CD14-positive monocyte (primary cell): ENCODE measurements at regions not wholly inside any gene's neighbourhood (a gene's known extent, or its start where the extent isn't known, plus 50 kb on each side); places are given as distances from the start of the nearest gene placed in this dataset.

ENCODE experiments used
- DNase-seq, 3 donors: peaks; one replicate each; pipeline ENCODE4 v3.0.0-alpha.2; 2011 to 2022
- H2AFZ ChIP-seq: 2 replicates; pipeline ENCODE4 v1.6.0; 2012; ENCODE audit warnings: mild to moderate bottlenecking, low read depth, low read length, inconsistent platforms; ENCODE audit not compliant: insufficient read depth, poor library complexity, severe bottlenecking
- H3K27ac ChIP-seq, 2 donors: 1 replicate in 1 of 2; 2 replicates in 1 of 2; pipeline ENCODE4 v1.5.1; 2012 to 2013; ENCODE audit warnings: low read length in 2 of 2, control low read depth in 1 of 2, inconsistent platforms in 1 of 2, low read depth in 1 of 2, mild to moderate bottlenecking in 1 of 2
- H3K27me3 ChIP-seq, 2 donors: one replicate each; pipeline versions ENCODE4 v1.6.0 to v1.6.1; 2011 to 2013; ENCODE audit warnings: low read length in 2 of 2; ENCODE audit not compliant: control insufficient read depth in 2 of 2, insufficient read depth in 2 of 2
- H3K36me3 ChIP-seq, 2 donors: replicated peaks in 1 of 2; 1 replicate in 1 of 2; 2 replicates in 1 of 2; pipeline versions ENCODE4 v1.5.1 to v1.6.1; 2012 to 2013; ENCODE audit warnings: low read length in 2 of 2, control low read depth in 1 of 2, inconsistent platforms in 1 of 2, mild to moderate bottlenecking in 1 of 2; ENCODE audit not compliant: insufficient read depth in 2 of 2, control insufficient read depth in 1 of 2
- H3K4me1 ChIP-seq, 2 donors: 1 replicate in 1 of 2; 2 replicates in 1 of 2; pipeline versions ENCODE4 v1.5.1 to v1.6.1; 2012 to 2013; ENCODE audit warnings: low read length in 2 of 2, control low read depth in 1 of 2, inconsistent platforms in 1 of 2, mild to moderate bottlenecking in 1 of 2, moderate library complexity in 1 of 2; ENCODE audit not compliant: insufficient read depth in 2 of 2, control insufficient read depth in 1 of 2
- H3K4me2 ChIP-seq: replicated peaks from 2 replicates; pipeline ENCODE3; 2012; ENCODE audit warnings: low read length, moderate library complexity, mild to moderate bottlenecking; ENCODE audit not compliant: poor library complexity, severe bottlenecking; ENCODE audit errors: extremely low read depth
- H3K4me3 ChIP-seq, 3 experiments: fragments of 200-600 bp in 1 of 3; sonication (generic) in 1 of 3; replicated peaks in 1 of 3; 1 replicate in 2 of 3; 2 replicates in 1 of 3; pipeline ENCODE4 v1.5.1; 2011 to 2013; ENCODE audit warnings: low read length in 3 of 3, mild to moderate bottlenecking in 3 of 3, control low read depth in 2 of 3, low read depth in 2 of 3, inconsistent platforms in 1 of 3, moderate library complexity in 1 of 3
- H3K79me2 ChIP-seq: 2 replicates; pipeline ENCODE4 v1.6.0; 2012; ENCODE audit warnings: mild to moderate bottlenecking, control low read depth, inconsistent platforms, low read length, moderate library complexity; ENCODE audit not compliant: insufficient read depth
- H3K9ac ChIP-seq: 2 replicates; pipeline ENCODE4 v1.6.0; 2017; ENCODE audit warnings: low read length, mild to moderate bottlenecking; ENCODE audit not compliant: insufficient read depth, poor library complexity, severe bottlenecking
- H3K9me3 ChIP-seq, 2 donors: replicated peaks in 1 of 2; 1 replicate in 1 of 2; 2 replicates in 1 of 2; pipeline versions ENCODE4 v1.5.1 to v1.6.1; 2012 to 2013; ENCODE audit warnings: low read length in 2 of 2, control low read depth in 1 of 2; ENCODE audit not compliant: control insufficient read depth in 1 of 2, insufficient read depth in 1 of 2
- H4K20me1 ChIP-seq: 2 replicates; pipeline ENCODE4 v1.6.0; 2012; ENCODE audit warnings: mild to moderate bottlenecking, low read length, control low read depth, moderate library complexity; ENCODE audit not compliant: insufficient read depth
- H3K27ac Mint-ChIP-seq, 7 donors: one replicate each; pipeline ENCODE4 v1.8.0; 2020; ENCODE audit warnings: mild to moderate bottlenecking in 7 of 7, mixed read lengths in 7 of 7, moderate library complexity in 6 of 7, inconsistent platforms in 2 of 7
- H3K27me3 Mint-ChIP-seq, 3 donors: one replicate each; pipeline ENCODE4 v1.8.0; 2021 to 2022; ENCODE audit warnings: low read depth in 3 of 3, mild to moderate bottlenecking in 3 of 3, mixed read lengths in 3 of 3, moderate library complexity in 3 of 3, inconsistent platforms in 1 of 3
- H3K36me3 Mint-ChIP-seq, 2 donors: one replicate each; pipeline ENCODE4 v1.8.0; 2020; ENCODE audit warnings: mixed read lengths in 2 of 2, inconsistent platforms in 1 of 2, mild to moderate bottlenecking in 1 of 2
- H3K4me1 Mint-ChIP-seq: one replicate; pipeline ENCODE4 v1.8.0; 2020; ENCODE audit warnings: mild to moderate bottlenecking, mixed read lengths
- H3K4me3 Mint-ChIP-seq, 2 donors: one replicate each; pipeline ENCODE4 v1.8.0; 2020; ENCODE audit warnings: mild to moderate bottlenecking in 2 of 2, mixed read lengths in 2 of 2, moderate library complexity in 1 of 2
- H3K9me3 Mint-ChIP-seq, 7 donors: one replicate each; pipeline ENCODE4 v1.8.0; 2020 to 2022; ENCODE audit warnings: mixed read lengths in 7 of 7, mild to moderate bottlenecking in 6 of 7, moderate library complexity in 6 of 7, inconsistent platforms in 2 of 7
- WGBS: methylation state at CpG from one replicate; pipeline ENCODE4 v1.1.5; 2013; ENCODE audit warnings: missing lambda C conversion rate; ENCODE audit not compliant: insufficient coverage; 5-methylcytosine and 5-hydroxymethylcytosine counted together
- intact Hi-C, 2 donors: fragments of 100-400 bp; cut with micrococcal nuclease; formaldehyde crosslinking; loops; one replicate each; pipeline versions ENCODE4 v1.15.0 to v1.15.1; 2023
- TF ChIP-seq, protein P1 (sequence below): fragments of 200-600 bp; IDR thresholded peaks from one replicate; pipeline ENCODE4 v1.8.0; 2022; ENCODE audit warnings: antibody characterized with exemption, mild to moderate bottlenecking

GRCh38 chr5:102625468-102625867 lies 126.7 kb upstream of the SLCO6A1 start:
- H3K9me3 Mint-ChIP-seq = peaks cover 0 to 7% (median 3%) of the 10 kb centered on the region in 7 donors
- H3K4me1 Mint-ChIP-seq = no peaks in the 10 kb centered on the region
- no peaks in the 10 kb centered on the region for H3K36me3 Mint-ChIP-seq
- Histone ChIP-seq H3K9me3 (no peaks in the 10 kb centered on the region), H3K4me2 (no peak overlapping the region), H3K4me3 (no peak overlapping the region), H2AFZ (no peak overlapping the region), H3K4me1 (no peaks in the 10 kb centered on the region), H3K27me3 (no peaks in the 10 kb centered on the region), H3K9ac (no peak overlapping the region), H3K79me2 (no peaks in the 10 kb centered on the region), H3K27ac (no peak overlapping the region), H3K36me3 (no peaks in the 10 kb centered on the region), H4K20me1 (no peaks in the 10 kb centered on the region)
- DNase-seq = no peak
- no peak overlapping the region for H3K4me3 Mint-ChIP-seq
- TF ChIP-seq, protein P1, sequence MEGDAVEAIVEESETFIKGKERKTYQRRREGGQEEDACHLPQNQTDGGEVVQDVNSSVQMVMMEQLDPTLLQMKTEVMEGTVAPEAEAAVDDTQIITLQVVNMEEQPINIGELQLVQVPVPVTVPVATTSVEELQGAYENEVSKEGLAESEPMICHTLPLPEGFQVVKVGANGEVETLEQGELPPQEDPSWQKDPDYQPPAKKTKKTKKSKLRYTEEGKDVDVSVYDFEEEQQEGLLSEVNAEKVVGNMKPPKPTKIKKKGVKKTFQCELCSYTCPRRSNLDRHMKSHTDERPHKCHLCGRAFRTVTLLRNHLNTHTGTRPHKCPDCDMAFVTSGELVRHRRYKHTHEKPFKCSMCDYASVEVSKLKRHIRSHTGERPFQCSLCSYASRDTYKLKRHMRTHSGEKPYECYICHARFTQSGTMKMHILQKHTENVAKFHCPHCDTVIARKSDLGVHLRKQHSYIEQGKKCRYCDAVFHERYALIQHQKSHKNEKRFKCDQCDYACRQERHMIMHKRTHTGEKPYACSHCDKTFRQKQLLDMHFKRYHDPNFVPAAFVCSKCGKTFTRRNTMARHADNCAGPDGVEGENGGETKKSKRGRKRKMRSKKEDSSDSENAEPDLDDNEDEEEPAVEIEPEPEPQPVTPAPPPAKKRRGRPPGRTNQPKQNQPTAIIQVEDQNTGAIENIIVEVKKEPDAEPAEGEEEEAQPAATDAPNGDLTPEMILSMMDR = no peak
- H3K27ac Mint-ChIP-seq = no peak overlapping the region
- no peaks in the 10 kb centered on the region for H3K27me3 Mint-ChIP-seq
- intact Hi-C loops = no loop called here

- no peak overlapping the region for H3K9ac ChIP-seq
- H3K27me3 ChIP-seq = no peaks in the 10 kb centered on the region
- Mint-ChIP-seq H3K27ac (no peak overlapping the region), H3K9me3 (peaks cover 0 to 5% (median 4%) of the 10 kb centered on the region in 7 donors), H3K36me3 (no peaks in the 10 kb centered on the region), H3K4me1 (no peaks in the 10 kb centered on the region), H3K4me3 (no peak overlapping the region), H3K27me3 (no peaks in the 10 kb centered on the region)
- no peak overlapping the region for H3K27ac ChIP-seq
- intact Hi-C loops = no loop called here
- H3K9me3 ChIP-seq = no peaks in the 10 kb centered on the region
- TF ChIP-seq, protein P1 = no peak
- no peaks in the 10 kb centered on the region for H4K20me1 ChIP-seq
- H3K4me2 ChIP-seq = no peak overlapping the region
- no peak overlapping the region for H2AFZ ChIP-seq
- H3K79me2 ChIP-seq = no peaks in the 10 kb centered on the region
- H3K36me3 ChIP-seq = no peaks in the 10 kb centered on the region
- H3K4me1 ChIP-seq = no peaks in the 10 kb centered on the region
- H3K4me3 ChIP-seq = no peak overlapping the region
- DNase-seq = no peak
- 90% methylated on average over 2 of the region's 3 CpGs for WGBS
These were observed 127.1 kb upstream of the SLCO6A1 start for GRCh38 chr5:102625928-102626327.
